ENCODE measurements at regions not wholly inside any gene's neighbourhood (a gene's known extent, or its start where the extent isn't known, plus 50 kb on each side); places are given as distances from the start of the nearest gene placed in this dataset.

GRCh38 chr7:26001662-26002244 is 150.2 kb upstream of the NFE2L3 start:
- Histone ChIP-seq H3K27ac (ENCODE audit: low read length) (no peak overlapping the region), H3K36me3 (ENCODE audit: insufficient read depth, low read length) (no peaks in the 10 kb centered on the region), H4K20me1 (ENCODE audit: insufficient read depth) (no peaks in the 10 kb centered on the region), H2AFZ (ENCODE audit: low read depth, low read length) (no peak overlapping the region), H3F3A (ENCODE audit: insufficient read depth, low read length, poor library complexity, severe bottlenecking) (no peaks in the 10 kb centered on the region), H3K9ac (ENCODE audit: low read length) (no peak overlapping the region), H3K9me3 (ENCODE audit: low read length) (no peaks in the 10 kb centered on the region), H3K27me3 (ENCODE audit: insufficient read depth, low read depth, low read length) (no peaks in the 10 kb centered on the region), H3K79me2 (replicated peaks; ENCODE audit: insufficient read depth, low read length) (no peaks in the 10 kb centered on the region), H3K4me2 (ENCODE audit: low read length) (no peak overlapping the region), H3K9me2 (ENCODE audit: insufficient read depth, low read length) (no peaks in the 10 kb centered on the region), H3K4me3 (ENCODE audit: low read length) (no peak overlapping the region)
- TF ChIP-seq POLR2AphosphoS5 (IDR thresholded peaks at IDR 0.05) (no peak), TAF1 (IDR thresholded peaks at IDR 0.05; ENCODE audit: low read depth) (no peak), MXI1 (conservative IDR thresholded peaks at IDR 0.05; ENCODE audit: poor library complexity, severe bottlenecking) (no peak), CTCF (IDR thresholded peaks at IDR 0.05; ENCODE audit: poor library complexity, severe bottlenecking) (no peak), SMC3 (conservative IDR thresholded peaks at IDR 0.05; ENCODE audit: poor library complexity) (no peak), EP300 (conservative IDR thresholded peaks at IDR 0.05; ENCODE audit: poor library complexity, severe bottlenecking) (no peak), REST (IDR thresholded peaks at IDR 0.05; ENCODE audit: borderline replicate concordance) (no peak), RAD21 (conservative IDR thresholded peaks at IDR 0.05) (no peak), EZH2 (IDR thresholded peaks at IDR 0.05; ENCODE audit: borderline replicate concordance, insufficient read depth, low read length, poor library complexity, severe bottlenecking) (no peak)

GRCh38 chr7:26005683-26006410 is 146.2 kb upstream of the NFE2L3 start:
- Histone ChIP-seq H3K9ac (ENCODE audit: low read length) (no peak overlapping the region), H3K4me3 (ENCODE audit: low read length) (no peak overlapping the region), H3K4me2 (ENCODE audit: low read length) (no peak overlapping the region), H3K27ac (ENCODE audit: low read length) (no peak overlapping the region), H2AFZ (ENCODE audit: low read depth, low read length) (no peak overlapping the region), H3K79me2 (replicated peaks; ENCODE audit: insufficient read depth, low read length) (no peaks in the 10 kb centered on the region), H3K9me3 (ENCODE audit: low read length) (no peaks in the 10 kb centered on the region), H3K9me2 (ENCODE audit: insufficient read depth, low read length) (no peaks in the 10 kb centered on the region), H3K27me3 (ENCODE audit: insufficient read depth, low read depth, low read length) (no peaks in the 10 kb centered on the region), H3K36me3 (ENCODE audit: insufficient read depth, low read length) (no peaks in the 10 kb centered on the region), H4K20me1 (ENCODE audit: insufficient read depth) (no peaks in the 10 kb centered on the region), H3F3A (ENCODE audit: insufficient read depth, low read length, poor library complexity, severe bottlenecking) (no peaks in the 10 kb centered on the region)
- TF ChIP-seq EP300 (conservative IDR thresholded peaks at IDR 0.05; ENCODE audit: poor library complexity, severe bottlenecking) (no peak), REST (IDR thresholded peaks at IDR 0.05; ENCODE audit: borderline replicate concordance) (no peak), POLR2AphosphoS5 (IDR thresholded peaks at IDR 0.05) (no peak)

Data from neural cell (in vitro differentiated cells).